Uterus (tissue), 3 donors: ENCODE measurements at regions not wholly inside any gene's neighbourhood (a gene's known extent, or its start where the extent isn't known, plus 50 kb on each side); places are given as distances from the start of the nearest gene placed in this dataset.

ENCODE experiments used
- DNase-seq, 2 donors: peaks; one replicate each; pipeline ENCODE4 v3.0.0-alpha.2; 2019 to 2020
- H3K27ac ChIP-seq, 2 donors: fragments of 200-600 bp; sonication (generic); 1 replicate in 1 of 2; 2 replicates in 1 of 2; pipeline ENCODE4 v1.5.1; 2016 to 2018
- H3K27me3 ChIP-seq, 2 donors: fragments of 200-600 bp; sonication (generic); one replicate each; pipeline ENCODE4 v1.5.1; 2018 to 2019; ENCODE audit warnings: control low read depth in 1 of 2
- H3K36me3 ChIP-seq, 2 donors: fragments of 200-600 bp; sonication (generic); one replicate each; pipeline ENCODE4 v1.5.1; 2019; ENCODE audit warnings: control low read depth in 1 of 2
- H3K4me1 ChIP-seq, 2 donors: fragments of 200-600 bp; sonication (generic); one replicate each; pipeline ENCODE4 v1.5.1; 2018 to 2019; ENCODE audit warnings: control low read depth in 1 of 2
- H3K4me3 ChIP-seq, 2 donors: fragments of 200-600 bp; sonication (generic); 1 replicate in 1 of 2; 2 replicates in 1 of 2; pipeline ENCODE4 v1.5.1; 2018 to 2019; ENCODE audit warnings: mild to moderate bottlenecking in 1 of 2
- H3K9me3 ChIP-seq, 2 donors: fragments of 200-600 bp; sonication (generic); one replicate each; pipeline ENCODE4 v1.5.1; 2019; ENCODE audit warnings: control low read depth in 1 of 2
- CTCF ChIP-seq, 4 experiments: fragments of 200-600 bp in 2 of 4; fragments of 450-650 bp in 2 of 4; sonication (generic) in 2 of 4; IDR thresholded peaks; one replicate each; pipeline ENCODE4 v1.5.1; 2016 to 2019; ENCODE audit warnings: antibody characterized with exemption in 4 of 4, mild to moderate bottlenecking in 2 of 4, moderate library complexity in 1 of 4
- POLR2A ChIP-seq, 2 donors: fragments of 450-650 bp; IDR thresholded peaks; one replicate each; pipeline ENCODE4 v1.6.1; 2016; ENCODE audit warnings: antibody characterized with exemption in 2 of 2, mild to moderate bottlenecking in 1 of 2, moderate library complexity in 1 of 2
- intact Hi-C: fragments of 100-400 bp; cut with DNase I; formaldehyde crosslinking; loops from one replicate; pipeline ENCODE4 v1.15.1; 2023; ENCODE audit warnings: low total_unique reads
- donor health status: DM: yes; HTN: yes; CAD: no.

DNA sequence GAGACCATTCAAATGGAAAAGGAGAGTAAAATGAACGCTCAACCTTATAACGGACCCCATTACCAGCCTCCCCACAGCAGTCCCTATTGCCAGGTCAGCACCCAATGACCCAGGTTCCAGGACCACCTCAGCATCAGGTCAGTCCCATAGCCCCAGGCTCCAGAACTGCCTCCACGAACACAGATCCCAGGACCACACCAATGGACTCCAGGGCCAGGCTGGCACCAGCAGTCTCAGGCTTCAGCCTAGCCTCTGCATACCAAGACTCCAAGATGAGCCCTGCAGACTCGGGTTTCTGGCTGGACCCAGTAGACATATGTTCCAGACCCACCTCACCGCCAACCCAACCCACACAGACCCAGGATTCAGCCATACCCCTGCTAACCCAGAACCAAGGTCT, 625.0 kb upstream of the RGS18 start:
- H3K4me3 ChIP-seq: no peak overlapping the region
- no peaks in the 10 kb centered on the region for H3K4me1 ChIP-seq
- no peak for DNase-seq
- no peaks in the 10 kb centered on the region for H3K36me3 ChIP-seq
- no peak overlapping the region for H3K27ac ChIP-seq
- no peak for TF ChIP-seq CTCF (IDR thresholded peaks at IDR 0.05)
- TF ChIP-seq POLR2A (IDR thresholded peaks at IDR 0.05): no peak
- no peaks in the 10 kb centered on the region for H3K27me3 ChIP-seq
- intact Hi-C loops: no loop called here
- H3K9me3 ChIP-seq: no peaks in the 10 kb centered on the region

DNA sequence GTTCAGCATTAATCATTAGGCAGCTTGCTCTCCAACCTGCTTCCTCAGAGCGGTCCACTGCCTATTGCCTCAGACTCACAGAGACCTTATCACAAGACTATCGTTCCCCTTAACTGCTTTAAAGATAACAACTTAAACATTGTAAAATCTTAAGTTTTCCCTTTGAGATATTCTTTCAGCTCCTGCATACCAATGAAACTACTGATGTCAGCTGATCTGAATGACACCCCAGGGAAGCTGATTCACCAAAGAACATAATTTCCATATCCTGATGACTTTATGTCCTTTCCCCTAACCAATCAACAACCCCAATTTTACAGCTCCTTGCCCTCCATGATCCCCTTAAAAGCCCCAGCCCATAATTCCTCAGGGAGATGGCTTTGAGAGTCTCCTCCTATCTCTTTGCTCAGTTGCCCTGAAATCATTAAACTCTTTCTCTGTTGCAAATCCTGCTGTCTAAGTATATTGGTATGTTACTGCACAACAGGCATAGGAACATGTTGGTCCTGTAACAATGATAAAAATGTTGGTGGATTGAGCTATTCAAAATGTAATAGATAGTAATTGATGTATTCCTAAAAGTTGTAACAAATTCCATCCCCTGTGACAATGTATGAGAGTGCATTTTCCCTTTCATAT, 621.4 kb upstream of the RGS18 start:
- no peak for DNase-seq
- Histone ChIP-seq H3K36me3 (no peaks in the 10 kb centered on the region), H3K27me3 (no peaks in the 10 kb centered on the region), H3K4me1 (no peaks in the 10 kb centered on the region), H3K4me3 (no peak overlapping the region), H3K27ac (no peak overlapping the region), H3K9me3 (no peaks in the 10 kb centered on the region)
- TF ChIP-seq CTCF (IDR thresholded peaks at IDR 0.05): no peak
- no peak for TF ChIP-seq POLR2A (IDR thresholded peaks at IDR 0.05)
- intact Hi-C loops: no loop called here

DNA sequence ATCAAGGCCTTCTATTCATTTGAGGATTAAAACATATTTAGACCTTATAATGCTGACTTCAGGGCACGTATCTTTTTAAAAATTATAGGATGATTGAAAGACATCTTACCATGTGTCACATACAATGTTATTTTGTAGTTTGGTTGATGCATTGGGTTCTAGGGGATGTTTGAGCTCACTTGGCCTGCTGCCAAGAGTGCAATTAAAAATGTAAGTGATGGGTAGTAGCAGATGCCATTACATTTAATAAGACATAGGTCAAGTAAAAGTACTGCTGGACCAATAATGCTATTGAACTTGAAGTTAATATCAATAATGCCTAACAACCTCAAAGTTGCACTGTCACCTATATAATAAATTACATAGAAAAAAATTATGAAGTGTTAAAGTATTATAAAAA, 616.5 kb upstream of the RGS18 start:
- no peak for DNase-seq
- Histone ChIP-seq H3K27me3 (no peaks in the 10 kb centered on the region), H3K27ac (no peak overlapping the region), H3K9me3 (no peaks in the 10 kb centered on the region), H3K36me3 (no peaks in the 10 kb centered on the region), H3K4me1 (no peaks in the 10 kb centered on the region), H3K4me3 (no peak overlapping the region)
- no peak for TF ChIP-seq POLR2A (IDR thresholded peaks at IDR 0.05)
- TF ChIP-seq CTCF (IDR thresholded peaks at IDR 0.05): no peak
- intact Hi-C loops: no loop called here

GRCh38 chr1:191542444-191542843, 615.8 kb upstream of the RGS18 start:
- DNase-seq: no peak
- H3K4me3 ChIP-seq: no peak overlapping the region
- H3K36me3 ChIP-seq: no peaks in the 10 kb centered on the region
- H3K27ac ChIP-seq: no peak overlapping the region
- TF ChIP-seq POLR2A (IDR thresholded peaks at IDR 0.05): no peak
- TF ChIP-seq CTCF (IDR thresholded peaks at IDR 0.05): no peak
- no peaks in the 10 kb centered on the region for H3K4me1 ChIP-seq
- H3K27me3 ChIP-seq: no peaks in the 10 kb centered on the region
- intact Hi-C loops: no loop called here
- H3K9me3 ChIP-seq: no peaks in the 10 kb centered on the region

GRCh38 chr1:191546803-191547202, 611.5 kb upstream of the RGS18 start:
- intact Hi-C loops: no loop called here
- TF ChIP-seq POLR2A (IDR thresholded peaks at IDR 0.05): no peak

GRCh38 chr1:191551019-191551418, 607.2 kb upstream of the RGS18 start:
- DNase-seq: no peak
- H3K27ac ChIP-seq: no peak overlapping the region
- no peak for TF ChIP-seq CTCF (IDR thresholded peaks at IDR 0.05)
- no peak for TF ChIP-seq POLR2A (IDR thresholded peaks at IDR 0.05)
- no peak overlapping the region for H3K4me3 ChIP-seq
- no peaks in the 10 kb centered on the region for H3K4me1 ChIP-seq
- no peaks in the 10 kb centered on the region for H3K36me3 ChIP-seq
- no peaks in the 10 kb centered on the region for H3K9me3 ChIP-seq
- intact Hi-C loops: no loop called here
- no peaks in the 10 kb centered on the region for H3K27me3 ChIP-seq

More at GRCh38 chr1:191546803-191547202, 611.5 kb upstream of the RGS18 start:
- Histone ChIP-seq H3K4me1 (no peaks in the 10 kb centered on the region), H3K27me3 (no peaks in the 10 kb centered on the region), H3K27ac (no peak overlapping the region), H3K4me3 (no peak overlapping the region), H3K9me3 (no peaks in the 10 kb centered on the region), H3K36me3 (no peaks in the 10 kb centered on the region)
- DNase-seq: no peak
